H9 (cell line): ENCODE measurements at regions not wholly inside any gene's neighbourhood (a gene's known extent, or its start where the extent isn't known, plus 50 kb on each side); places are given as distances from the start of the nearest gene placed in this dataset.

ENCODE experiments used
- DNase-seq: peaks from one replicate; pipeline ENCODE4 v3.0.0-alpha.2; 2017
- H2AFZ ChIP-seq: one replicate; pipeline ENCODE4 v1.6.1; 2013; ENCODE audit warnings: mild to moderate bottlenecking, low read length, control low read depth, moderate library complexity
- H2AK5ac ChIP-seq: 2 replicates; pipeline ENCODE4 v1.6.1; 2013; ENCODE audit warnings: low read length, control low read depth, mixed read lengths; ENCODE audit not compliant: insufficient read length
- H2BK120ac ChIP-seq: one replicate; pipeline ENCODE4 v1.6.1; 2013; ENCODE audit warnings: low read depth, mild to moderate bottlenecking, low read length, control low read depth, inconsistent platforms; ENCODE audit not compliant: poor library complexity, severe bottlenecking
- H2BK12ac ChIP-seq: 2 replicates; pipeline ENCODE4 v1.6.1; 2013; ENCODE audit warnings: low read length, control low read depth, mixed read lengths, low read depth; ENCODE audit not compliant: insufficient read length
- H2BK15ac ChIP-seq: 2 replicates; pipeline ENCODE4 v1.6.1; 2013; ENCODE audit warnings: low read depth, low read length, control low read depth
- H2BK20ac ChIP-seq: one replicate; pipeline ENCODE4 v1.6.1; 2013; ENCODE audit warnings: low read depth, mild to moderate bottlenecking, low read length, control low read depth, inconsistent platforms; ENCODE audit not compliant: poor library complexity, severe bottlenecking
- H2BK5ac ChIP-seq: 2 replicates; pipeline ENCODE4 v1.6.1; 2013; ENCODE audit warnings: low read length, control low read depth, mixed read lengths; ENCODE audit not compliant: insufficient read length
- H3K14ac ChIP-seq: 2 replicates; pipeline ENCODE4 v1.6.1; 2013; ENCODE audit warnings: low read length, control low read depth; ENCODE audit not compliant: insufficient read depth
- H3K18ac ChIP-seq: 2 replicates; pipeline ENCODE4 v1.6.1; 2013; ENCODE audit warnings: low read depth, mild to moderate bottlenecking, mixed read lengths, low read length, control low read depth; ENCODE audit not compliant: insufficient read length
- H3K23ac ChIP-seq: 2 replicates; pipeline ENCODE4 v1.6.1; 2013; ENCODE audit warnings: low read length, control low read depth, mixed read lengths, low read depth; ENCODE audit not compliant: insufficient read length
- H3K23me2 ChIP-seq: 2 replicates; pipeline ENCODE4 v1.6.1; 2013; ENCODE audit warnings: low read depth, mild to moderate bottlenecking, mixed read lengths, low read length, control low read depth; ENCODE audit not compliant: insufficient read length, poor library complexity, severe bottlenecking
- H3K27ac ChIP-seq: 2 replicates; pipeline ENCODE4 v1.5.1; 2013; ENCODE audit warnings: low read length, control low read depth, mixed read lengths, low read depth; ENCODE audit not compliant: insufficient read length
- H3K27me3 ChIP-seq: 2 replicates; pipeline ENCODE4 v1.6.1; 2013; ENCODE audit warnings: low read length, control low read depth, inconsistent platforms; ENCODE audit not compliant: insufficient read depth
- H3K4ac ChIP-seq: 2 replicates; pipeline ENCODE4 v1.6.1; 2013; ENCODE audit warnings: low read depth, mild to moderate bottlenecking, control low read depth, inconsistent platforms, low read length, moderate library complexity
- H3K4me1 ChIP-seq: 2 replicates; pipeline ENCODE4 v1.6.1; 2013; ENCODE audit warnings: low read length, control low read depth, inconsistent platforms; ENCODE audit not compliant: insufficient read depth
- H3K4me2 ChIP-seq: 2 replicates; pipeline ENCODE4 v1.6.1; 2013; ENCODE audit warnings: low read length, control low read depth, mixed read lengths; ENCODE audit not compliant: insufficient read length, insufficient read depth
- H3K56ac ChIP-seq: 2 replicates; pipeline ENCODE4 v1.6.1; 2013; ENCODE audit warnings: low read depth, mild to moderate bottlenecking, mixed read lengths, low read length, control low read depth; ENCODE audit not compliant: insufficient read length
- H3K79me1 ChIP-seq: 2 replicates; pipeline ENCODE4 v1.6.1; 2013; ENCODE audit warnings: low read depth, mild to moderate bottlenecking, moderate library complexity, low read length, control low read depth, inconsistent platforms; ENCODE audit not compliant: insufficient read depth, poor library complexity, severe bottlenecking
- H3K79me2 ChIP-seq: 2 replicates; pipeline ENCODE4 v1.6.1; 2013; ENCODE audit warnings: low read length, control low read depth, inconsistent platforms; ENCODE audit not compliant: insufficient read depth
- H3K9ac ChIP-seq: 2 replicates; pipeline ENCODE4 v1.6.1; 2013; ENCODE audit warnings: low read length, control low read depth, mixed read lengths; ENCODE audit not compliant: insufficient read length; ENCODE audit errors: extremely low read depth
- H3K9me3 ChIP-seq: one replicate; pipeline ENCODE4 v1.6.1; 2013; ENCODE audit warnings: low read depth, low read length, inconsistent platforms; ENCODE audit not compliant: control insufficient read depth
- H3T11ph ChIP-seq: one replicate; pipeline ENCODE4 v1.6.1; 2013; ENCODE audit warnings: mild to moderate bottlenecking, low read length, control low read depth, inconsistent platforms
- H4K20me1 ChIP-seq: one replicate; pipeline ENCODE4 v1.6.1; 2013; ENCODE audit not compliant: control insufficient read depth, insufficient read length, insufficient read depth
- H4K5ac ChIP-seq: 2 replicates; pipeline ENCODE4 v1.6.1; 2013; ENCODE audit warnings: low read depth, mild to moderate bottlenecking, mixed read lengths, low read length, control low read depth; ENCODE audit not compliant: insufficient read length
- H4K8ac ChIP-seq: replicated peaks from 2 replicates; pipeline ENCODE4 v1.6.1; 2013; ENCODE audit warnings: low read length, control low read depth, mixed read lengths, low read depth; ENCODE audit not compliant: insufficient read length
- H4K91ac ChIP-seq: 2 replicates; pipeline ENCODE4 v1.6.1; 2013; ENCODE audit warnings: low read depth, mild to moderate bottlenecking, moderate library complexity, mixed read lengths, low read length, control low read depth; ENCODE audit not compliant: insufficient read length
- H3K27ac Mint-ChIP-seq, 3 experiments: 2 replicates in 2 of 3; 3 replicates in 1 of 3; pipeline ENCODE4 v1.8.0; 2020 to 2021; ENCODE audit warnings: mixed read lengths in 3 of 3, mild to moderate bottlenecking in 1 of 3, moderate library complexity in 1 of 3
- H3K27me3 Mint-ChIP-seq: 2 replicates; pipeline ENCODE4 v1.8.0; 2021; ENCODE audit warnings: low read depth, mild to moderate bottlenecking, moderate library complexity, mixed read lengths
- H3K36me3 Mint-ChIP-seq, 3 experiments: 2 replicates in 2 of 3; 3 replicates in 1 of 3; pipeline ENCODE4 v1.8.0; 2020 to 2021; ENCODE audit warnings: low read depth in 3 of 3, mixed read lengths in 3 of 3; ENCODE audit not compliant: insufficient read depth in 1 of 3
- H3K4me1 Mint-ChIP-seq, 2 experiments: 2 replicates each; pipeline ENCODE4 v1.8.0; 2020; ENCODE audit warnings: mixed read lengths in 2 of 2
- H3K4me3 Mint-ChIP-seq, 2 experiments: 2 replicates in 1 of 2; 3 replicates in 1 of 2; pipeline ENCODE4 v1.8.0; 2020 to 2021; ENCODE audit warnings: mild to moderate bottlenecking in 2 of 2, mixed read lengths in 2 of 2, moderate library complexity in 1 of 2
- H3K9me3 Mint-ChIP-seq, 2 experiments: 2 replicates in 1 of 2; 3 replicates in 1 of 2; pipeline ENCODE4 v1.8.0; 2020; ENCODE audit warnings: mild to moderate bottlenecking in 2 of 2, mixed read lengths in 2 of 2, moderate library complexity in 1 of 2
- CTCF ChIP-seq: fragments of 200-600 bp; sonication (generic); conservative IDR thresholded peaks from 3 replicates; pipeline ENCODE4 v1.8.0; 2021; ENCODE audit warnings: antibody characterized with exemption, mild to moderate bottlenecking
- WGBS: extraction: QIAGEN DNeasy Blood & Tissue Kit; methylation state at CpG from one replicate; pipeline ENCODE4 v1.1.7; 2013; ENCODE audit warnings: missing lambda C conversion rate, low lambda C conversion rate, mixed read lengths; ENCODE audit not compliant: insufficient read length; ENCODE audit errors: extremely low coverage; 5-methylcytosine and 5-hydroxymethylcytosine counted together

- H3K18ac ChIP-seq = no peak overlapping the region
- H3K4me2 ChIP-seq = no peak overlapping the region
- H2AK5ac ChIP-seq = no peak overlapping the region
- H3K4me3 Mint-ChIP-seq = no peak overlapping the region
- no peak overlapping the region for H2BK20ac ChIP-seq
- H2BK12ac ChIP-seq = no peak overlapping the region
- no peak overlapping the region for H2BK5ac ChIP-seq
- no peaks in the 10 kb centered on the region for H3K27me3 ChIP-seq
- peaks cover 11% of the 10 kb centered on the region in 2 experiments for H3K4me1 Mint-ChIP-seq
- no peak overlapping the region for H3K14ac ChIP-seq
- no peak overlapping the region for H4K8ac ChIP-seq
- H2AFZ ChIP-seq = no peak overlapping the region
- no peaks in the 10 kb centered on the region for H3K9me3 ChIP-seq
- no peaks in the 10 kb centered on the region for H3K79me1 ChIP-seq
- no peaks in the 10 kb centered on the region for H3K9me3 Mint-ChIP-seq
- H3K56ac ChIP-seq = no peak overlapping the region
- no peaks in the 10 kb centered on the region for H3K36me3 Mint-ChIP-seq
- no peak overlapping the region for H3T11ph ChIP-seq
- no peak for TF ChIP-seq CTCF
- WGBS = no CpG with 5 or more reads among the region's 1 CpG
- H3K27ac Mint-ChIP-seq = 0 out of 7 replicates have a peak overlapping the region, but pooled peaks of 1 of the 3 experiments have one; percentile 40
- no peak overlapping the region for H4K91ac ChIP-seq
- no peaks in the 10 kb centered on the region; the same call in 1 of the 2 replicates for H3K4me1 ChIP-seq
- DNase-seq = no peak
- no peak overlapping the region for H4K5ac ChIP-seq
- H3K23me2 ChIP-seq = no peaks in the 10 kb centered on the region
- H3K4ac ChIP-seq = no peak overlapping the region
- no peaks in the 10 kb centered on the region for H4K20me1 ChIP-seq
- H3K27ac ChIP-seq = no peak overlapping the region
- no peak overlapping the region for H3K23ac ChIP-seq
- no peaks in the 10 kb centered on the region for H3K79me2 ChIP-seq
- H3K27me3 Mint-ChIP-seq = no peaks in the 10 kb centered on the region
- H2BK120ac ChIP-seq = no peak overlapping the region
- H3K9ac ChIP-seq = no peak overlapping the region
- no peak overlapping the region for H2BK15ac ChIP-seq
Measured at GRCh38 chr14:21771671-21772070, 98.1 kb upstream of the OR4E1 start.
